Spinal cord (tissue), 10 donors: ENCODE measurements at regions not wholly inside any gene's neighbourhood (a gene's known extent, or its start where the extent isn't known, plus 50 kb on each side); places are given as distances from the start of the nearest gene placed in this dataset. TPM values are rescaled to one million over a fixed set of nuclear protein-coding genes. Genes with fewer than 3 reads are reported as not detected.
"Not testable (repeated sequence)": the region's sequence is repeated elsewhere in the genome, so short reads cannot be mapped to it uniquely, and the experiment has no call there.

Experiments
- DNase-seq, 6 donors: peaks; one replicate each; pipeline versions ENCODE4 v3.0.0 to v3.0.0-alpha.2; 2013 to 2015; ENCODE audit warnings: low spot score in 6 of 6, low read depth in 4 of 6
- H3K27ac ChIP-seq: one replicate; pipeline ENCODE4 v1.5.1; 2013; ENCODE audit warnings: low read depth, low read length, control low read depth
- H3K27me3 ChIP-seq: one replicate; pipeline ENCODE4 v1.6.1; 2013; ENCODE audit warnings: low read length; ENCODE audit not compliant: control insufficient read depth, insufficient read depth
- H3K36me3 ChIP-seq: one replicate; pipeline ENCODE4 v1.6.1; 2013; ENCODE audit warnings: low read length; ENCODE audit not compliant: control insufficient read depth, insufficient read depth
- H3K4me1 ChIP-seq: one replicate; pipeline ENCODE4 v1.6.1; 2013; ENCODE audit warnings: low read length; ENCODE audit not compliant: control insufficient read depth, insufficient read depth
- H3K4me3 ChIP-seq: one replicate; pipeline ENCODE4 v1.5.1; 2013; ENCODE audit warnings: low read depth, low read length, control low read depth
- H3K9me3 ChIP-seq: one replicate; pipeline ENCODE4 v1.6.1; 2013; ENCODE audit warnings: low read length; ENCODE audit not compliant: control insufficient read depth, insufficient read depth
- WGBS: methylation state at CpG from one replicate; pipeline ENCODE4 v1.1.5; 2013; ENCODE audit warnings: missing lambda C conversion rate; ENCODE audit not compliant: insufficient coverage; 5-methylcytosine and 5-hydroxymethylcytosine counted together
- small RNA-seq: library from RNA; depleted of rRNA; stranded (forward); fragments of <200 nt; gene quantifications from one replicate; pipeline ENCODE3, GENCODE V24; 2014; ENCODE audit warnings: low replicate concordance
- donor health status: healthy.

DNA sequence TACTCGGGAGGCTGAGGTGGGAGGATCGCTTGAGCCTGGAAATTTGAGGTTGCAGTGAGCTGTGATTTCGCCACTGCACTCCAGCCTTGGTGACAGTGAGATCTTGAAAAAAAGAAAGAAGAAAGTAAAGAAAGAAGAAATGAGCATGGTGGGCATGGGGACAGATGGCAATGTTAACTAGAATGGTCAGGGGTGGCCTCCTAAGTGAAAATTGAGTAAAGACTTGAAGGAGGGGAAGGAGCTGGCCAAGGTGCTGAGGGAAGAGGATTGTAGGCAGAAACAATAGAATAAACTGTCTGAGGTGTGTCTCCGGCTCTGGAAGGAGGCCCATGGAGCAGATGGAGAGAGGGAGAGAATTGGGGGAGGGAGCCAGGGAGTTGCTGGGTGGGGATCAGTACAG is 60.1 kb upstream of the METTL14 start:
- not testable (repeated sequence) for DNase-seq, H3K4me1 ChIP-seq, H3K4me3 ChIP-seq, H3K27ac ChIP-seq, H3K27me3 ChIP-seq, H3K9me3 ChIP-seq, H3K36me3 ChIP-seq
- WGBS: no CpG with 5 or more reads among the region's 4 CpGs

DNA sequence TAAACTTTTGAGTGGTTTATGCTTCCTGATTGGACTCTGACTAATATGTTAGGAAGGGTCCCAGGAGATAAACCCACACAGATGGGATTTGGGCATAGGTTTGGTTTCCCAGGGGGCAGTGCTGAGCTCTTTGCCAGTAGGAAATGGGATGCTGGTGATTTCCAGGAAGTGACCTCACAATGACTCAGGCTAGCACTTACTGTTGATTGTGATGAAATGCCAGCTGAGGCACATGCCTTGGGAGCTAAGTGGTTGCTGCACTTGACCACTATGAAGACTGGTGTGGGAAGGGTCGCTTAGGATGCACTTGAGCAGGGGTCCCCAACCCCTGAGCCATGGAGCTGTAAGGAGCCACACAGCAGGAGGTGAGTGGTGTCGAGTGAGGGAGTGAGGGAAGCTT is 55.5 kb upstream of the METTL14 start:
- not testable (repeated sequence) for DNase-seq, H3K27me3 ChIP-seq
- no CpG with 5 or more reads among the region's 2 CpGs for WGBS

DNA sequence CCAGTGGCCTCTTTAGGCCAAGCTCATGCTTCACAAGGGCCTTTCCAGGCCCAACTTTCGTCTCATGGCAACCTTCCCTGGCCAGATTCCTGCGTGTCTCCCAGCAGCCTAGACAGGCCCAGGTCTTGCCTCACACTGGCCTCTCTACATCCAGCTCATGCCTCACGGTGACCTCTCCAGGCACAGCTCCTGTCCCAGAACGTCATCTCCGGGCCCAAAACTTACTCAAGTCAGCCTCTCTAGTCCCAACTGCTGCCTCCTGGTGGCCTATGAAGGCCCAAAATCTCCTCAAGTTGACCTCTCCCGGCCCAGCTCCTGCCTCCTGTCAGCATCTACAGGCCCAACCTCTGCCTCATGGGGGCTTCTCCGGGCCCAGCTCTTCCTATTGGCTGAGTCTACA is 54.3 kb upstream of the METTL14 start:
- no CpG with 5 or more reads among the region's 7 CpGs for WGBS
- H3K4me3 ChIP-seq, H3K4me1 ChIP-seq, H3K9me3 ChIP-seq, DNase-seq, H3K27me3 ChIP-seq, H3K27ac ChIP-seq: not testable (repeated sequence)
- H3K36me3 ChIP-seq: peaks cover 31% of the 10 kb centered on the region

More for the DNA sequence above, 55.5 kb upstream of the METTL14 start:
- H3K9me3 ChIP-seq, H3K4me1 ChIP-seq, H3K4me3 ChIP-seq, H3K27ac ChIP-seq: not testable (repeated sequence)
- H3K36me3 ChIP-seq: peaks cover 31% of the 10 kb centered on the region

GRCh38 chr4:118631321-118632050 is 53.7 kb upstream of the METTL14 start:
- 95% methylated on average over 11 of the region's 11 CpGs for WGBS
- not testable (repeated sequence) for DNase-seq, H3K4me1 ChIP-seq, H3K4me3 ChIP-seq, H3K27me3 ChIP-seq, H3K9me3 ChIP-seq, H3K27ac ChIP-seq
- peaks cover 36% of the 10 kb centered on the region for H3K36me3 ChIP-seq

- not testable (repeated sequence) for H3K9me3 ChIP-seq, DNase-seq, H3K27ac ChIP-seq, H3K4me1 ChIP-seq, H3K4me3 ChIP-seq, H3K27me3 ChIP-seq
- WGBS: over 99% methylated on average over 10 of the region's 22 CpGs
- H3K36me3 ChIP-seq: peaks cover 37% of the 10 kb centered on the region
Observed at GRCh38 chr4:118633476-118633875, 51.7 kb upstream of the METTL14 start.

DNA sequence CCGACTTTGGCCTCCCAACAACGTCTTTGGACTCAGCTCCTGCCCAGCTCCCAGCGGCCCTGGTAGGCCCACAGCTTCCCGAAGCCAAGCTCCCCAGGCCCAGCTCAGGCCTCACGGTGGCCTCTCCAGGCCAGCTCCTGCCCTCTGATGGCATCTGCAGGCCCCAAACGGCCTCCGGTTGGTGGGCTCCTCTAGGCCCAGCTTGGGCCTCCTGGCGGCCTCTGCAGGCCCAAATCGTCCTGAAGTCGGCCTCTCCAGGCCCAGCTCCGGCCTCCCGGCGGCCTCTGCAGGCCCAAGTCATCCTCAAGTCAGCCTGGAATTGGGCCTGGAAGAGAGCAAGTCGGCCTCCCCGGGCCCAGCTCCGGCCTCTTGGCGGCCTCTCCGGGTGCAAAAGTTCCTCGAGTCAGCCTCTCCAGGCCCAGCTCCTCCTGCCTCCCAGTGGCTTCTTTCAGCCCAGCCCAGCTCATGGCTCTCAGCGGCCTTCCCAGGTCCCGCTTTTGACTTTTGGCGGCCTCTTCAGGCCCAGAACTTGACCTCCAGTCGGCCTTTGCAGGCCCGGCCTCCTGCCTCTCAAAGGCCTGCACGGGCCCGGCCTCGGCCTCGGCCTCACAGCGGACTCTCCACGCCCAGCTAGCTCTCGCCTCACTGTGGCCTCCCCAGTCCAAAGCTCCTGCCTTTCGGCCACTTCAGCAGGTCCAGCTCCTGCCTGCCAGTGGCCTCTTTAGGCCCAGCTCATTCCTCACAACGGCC is 50.9 kb upstream of the METTL14 start:
- H3K9me3 ChIP-seq, H3K4me1 ChIP-seq, H3K27ac ChIP-seq, H3K27me3 ChIP-seq, H3K4me3 ChIP-seq, DNase-seq: not testable (repeated sequence)
- 98% methylated on average over 20 of the region's 33 CpGs for WGBS
- peaks cover 37% of the 10 kb centered on the region for H3K36me3 ChIP-seq

Small RNAs in the stretch of these regions (small RNA-seq; reads per million reads assigned to genes)
- gene AC092670.1 (not detected), gene RNU6-1054P (not detected)
